Fibroblast of mammary gland (primary cell): ENCODE measurements at regions not wholly inside any gene's neighbourhood (a gene's known extent, or its start where the extent isn't known, plus 50 kb on each side); places are given as distances from the start of the nearest gene placed in this dataset.

Experiments
- DNase-seq: peaks from one replicate; pipeline ENCODE4 v3.0.0-alpha.2; 2010; ENCODE audit warnings: low read depth
- H3K4me3 ChIP-seq: 2 replicates; pipeline ENCODE4 v1.5.1; 2011; ENCODE audit warnings: low read depth, mild to moderate bottlenecking, low read length, moderate library complexity; ENCODE audit not compliant: control insufficient read depth
- TF ChIP-seq, protein P1 (sequence below): conservative IDR thresholded peaks from 2 replicates; pipeline ENCODE4 v1.5.1; 2011; ENCODE audit warnings: low read depth, low read length, inconsistent platforms; ENCODE audit not compliant: control insufficient read depth, insufficient read depth

DNA sequence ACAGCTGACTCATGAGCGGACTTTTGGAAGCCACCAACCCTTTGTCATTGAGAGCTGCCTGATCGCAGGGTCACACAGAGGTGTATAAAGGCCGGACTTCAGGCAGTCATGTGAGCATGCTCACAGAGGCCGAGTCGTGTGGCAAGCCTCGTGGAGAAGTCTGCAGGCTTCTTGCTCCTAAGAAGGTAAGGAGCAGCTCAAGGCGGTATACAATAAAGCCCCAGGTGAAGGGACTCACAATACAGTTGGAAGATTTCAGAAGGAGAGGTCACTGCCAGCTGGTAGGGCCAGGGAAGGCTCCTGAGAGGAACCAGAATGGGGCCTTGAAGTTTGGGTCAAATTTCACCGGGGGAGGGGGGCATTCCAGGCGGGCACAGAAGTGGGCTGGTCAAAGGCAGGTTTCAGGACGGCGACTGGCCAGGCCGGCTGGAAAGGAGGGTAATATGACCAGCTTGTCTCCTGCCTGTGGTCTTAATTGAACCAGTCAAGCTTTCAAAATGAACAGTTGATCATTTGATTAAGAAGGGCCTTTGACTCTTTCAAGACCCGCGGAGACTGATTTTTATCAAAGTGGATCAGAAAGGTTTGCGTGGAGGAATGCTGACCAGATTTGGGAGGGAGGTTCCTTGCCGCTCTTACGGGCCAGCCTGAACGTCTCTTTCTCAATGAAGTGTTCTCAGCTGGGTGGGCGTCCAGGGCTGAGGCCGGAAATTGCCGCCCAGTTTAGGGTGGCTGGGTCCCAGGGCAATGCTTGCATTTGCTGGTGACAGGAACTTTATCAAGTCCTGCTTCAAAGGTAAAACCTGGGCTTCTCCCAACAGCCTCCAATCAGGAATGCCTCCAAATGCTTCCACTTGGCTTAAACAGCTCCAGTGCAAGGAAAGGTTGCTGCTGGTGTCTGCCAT is 178.6 kb downstream of the EMX2 start:
- TF ChIP-seq, protein P1, sequence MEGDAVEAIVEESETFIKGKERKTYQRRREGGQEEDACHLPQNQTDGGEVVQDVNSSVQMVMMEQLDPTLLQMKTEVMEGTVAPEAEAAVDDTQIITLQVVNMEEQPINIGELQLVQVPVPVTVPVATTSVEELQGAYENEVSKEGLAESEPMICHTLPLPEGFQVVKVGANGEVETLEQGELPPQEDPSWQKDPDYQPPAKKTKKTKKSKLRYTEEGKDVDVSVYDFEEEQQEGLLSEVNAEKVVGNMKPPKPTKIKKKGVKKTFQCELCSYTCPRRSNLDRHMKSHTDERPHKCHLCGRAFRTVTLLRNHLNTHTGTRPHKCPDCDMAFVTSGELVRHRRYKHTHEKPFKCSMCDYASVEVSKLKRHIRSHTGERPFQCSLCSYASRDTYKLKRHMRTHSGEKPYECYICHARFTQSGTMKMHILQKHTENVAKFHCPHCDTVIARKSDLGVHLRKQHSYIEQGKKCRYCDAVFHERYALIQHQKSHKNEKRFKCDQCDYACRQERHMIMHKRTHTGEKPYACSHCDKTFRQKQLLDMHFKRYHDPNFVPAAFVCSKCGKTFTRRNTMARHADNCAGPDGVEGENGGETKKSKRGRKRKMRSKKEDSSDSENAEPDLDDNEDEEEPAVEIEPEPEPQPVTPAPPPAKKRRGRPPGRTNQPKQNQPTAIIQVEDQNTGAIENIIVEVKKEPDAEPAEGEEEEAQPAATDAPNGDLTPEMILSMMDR, result no peak
- H3K4me3 ChIP-seq, result no peak overlapping the region
- no peak for DNase-seq

DNA sequence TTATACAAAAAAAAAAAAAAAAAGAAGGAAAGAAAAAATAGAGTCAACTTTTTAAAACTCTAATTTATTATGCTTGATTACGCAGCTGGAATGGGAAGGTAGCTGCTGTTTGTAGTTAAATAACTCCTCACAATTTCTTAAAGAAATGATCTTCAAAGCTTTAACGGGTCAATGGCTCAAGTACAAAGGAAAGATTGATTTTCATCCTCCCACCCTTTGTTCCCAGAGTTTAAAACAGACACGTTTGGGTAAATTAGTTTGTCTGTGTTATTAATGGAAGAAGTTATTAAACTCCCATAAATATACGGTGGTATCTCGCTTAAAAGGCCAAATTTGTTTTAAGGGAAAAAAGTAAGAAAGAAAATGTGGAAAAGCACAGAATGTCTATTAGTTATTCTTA is 179.3 kb downstream of the EMX2 start:
- TF ChIP-seq, protein P1, result no peak
- no peak overlapping the region for H3K4me3 ChIP-seq
- no peak for DNase-seq

DNA sequence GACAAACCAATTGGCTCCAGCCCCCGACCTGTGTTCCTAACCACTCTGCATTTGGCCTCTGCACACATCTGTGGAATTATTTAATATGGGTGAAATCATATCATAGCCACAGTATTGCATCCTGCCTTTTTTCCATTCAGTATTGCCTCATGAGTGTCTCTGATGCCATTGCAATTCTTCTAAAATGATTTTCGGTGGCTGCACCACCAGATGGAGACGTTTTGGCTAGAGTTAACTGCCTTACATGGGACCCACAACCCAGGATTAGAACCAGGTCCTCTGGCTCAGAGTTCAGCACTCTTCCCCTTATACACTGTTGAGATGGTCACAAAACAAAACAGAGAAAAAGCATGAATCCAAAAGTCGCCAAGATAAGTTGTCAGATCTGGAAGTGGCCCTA is 180.8 kb downstream of the EMX2 start:
- TF ChIP-seq, protein P1, result no peak
- DNase-seq, result no peak
- H3K4me3 ChIP-seq, result no peak overlapping the region

DNA sequence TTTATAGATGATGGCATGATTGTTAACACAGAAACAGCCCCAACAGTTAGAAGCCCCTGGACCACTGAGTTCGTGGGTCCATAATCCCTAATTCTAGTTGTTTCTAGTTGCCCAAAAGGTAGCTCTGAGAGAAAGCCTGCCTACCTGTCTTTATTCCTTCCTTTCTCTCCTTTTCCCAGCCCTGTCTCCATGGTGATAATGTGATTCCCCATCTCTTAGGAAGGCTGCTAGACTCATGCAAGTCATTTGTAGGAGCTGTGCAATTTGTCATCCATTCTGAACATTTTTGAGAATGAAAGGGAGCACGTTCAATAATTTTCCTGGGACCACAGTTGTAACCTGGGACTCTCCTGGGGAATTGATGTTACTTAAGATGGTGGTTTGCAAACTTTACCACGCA is 183.4 kb downstream of the EMX2 start:
- no peak overlapping the region for H3K4me3 ChIP-seq
- TF ChIP-seq, protein P1, result no peak
- DNase-seq, result no peak

DNA sequence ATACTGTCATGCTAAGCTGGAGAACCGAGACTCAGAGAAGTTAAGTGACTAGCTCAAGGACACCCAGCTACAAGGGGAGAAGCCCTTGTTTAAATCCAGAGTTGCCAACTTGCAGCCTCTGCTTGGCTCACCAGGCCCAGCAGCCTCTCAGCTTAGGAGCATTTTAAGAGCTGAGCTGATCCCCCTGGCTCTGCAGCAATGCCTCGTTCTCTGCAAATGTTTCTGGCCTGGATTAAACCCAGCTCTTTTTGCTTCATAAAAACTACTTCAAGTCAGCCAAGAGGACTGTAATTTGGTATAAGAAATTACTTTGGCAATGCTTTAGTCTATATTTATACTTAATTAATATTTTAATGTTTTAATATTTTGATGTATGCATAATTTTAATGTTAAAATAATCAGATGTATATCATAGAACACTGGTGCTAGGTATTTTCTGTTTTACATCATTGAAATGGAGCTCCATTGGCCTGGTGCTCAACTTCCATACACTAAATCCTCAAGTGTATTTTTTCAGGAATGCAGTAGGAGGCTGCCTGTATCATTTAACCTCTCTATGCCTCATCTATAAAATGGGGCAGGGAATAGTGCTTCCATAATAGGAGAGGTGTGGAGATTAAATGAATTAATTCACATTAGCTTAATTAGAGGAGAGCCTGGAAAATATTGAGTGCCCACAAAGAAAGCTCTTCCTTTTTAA is 184.2 kb downstream of the EMX2 start:
- DNase-seq, result no peak

DNA sequence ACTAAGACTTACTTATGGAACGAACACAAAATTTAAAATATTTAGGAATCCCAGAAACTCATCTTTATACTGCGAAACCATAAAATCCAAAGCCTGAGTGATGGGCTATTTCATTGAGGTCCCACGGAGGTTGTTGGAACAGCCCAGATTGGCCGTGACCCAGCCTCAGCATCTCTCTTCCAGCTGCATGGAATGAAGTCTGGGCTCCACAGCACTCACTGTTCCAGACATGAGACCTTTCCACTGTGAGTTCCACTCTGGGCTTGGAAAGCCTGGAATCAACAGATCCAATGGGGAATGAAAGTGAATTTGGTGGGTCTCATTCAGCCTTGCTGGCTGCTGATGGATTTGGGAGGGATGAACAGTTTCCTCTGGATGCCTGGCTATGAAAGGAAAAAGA is 184.9 kb downstream of the EMX2 start:
- no peak for DNase-seq
- TF ChIP-seq, protein P1, result no peak

More for the DNA sequence above, 184.2 kb downstream of the EMX2 start:
- H3K4me3 ChIP-seq, result no peak overlapping the region
- TF ChIP-seq, protein P1, result no peak

More for the DNA sequence above, 184.9 kb downstream of the EMX2 start:
- H3K4me3 ChIP-seq, result no peak overlapping the region
